OCI-LY7 (cell line): ENCODE measurements at regions not wholly inside any gene's neighbourhood (a gene's known extent, or its start where the extent isn't known, plus 50 kb on each side); places are given as distances from the start of the nearest gene placed in this dataset.

ENCODE experiments used
- BruUV-seq: library from RNA; stranded (reverse); fragments of 400-500 nt; replicated peaks from 2 replicates; lab custom pipeline; 2021; lab: Mats Ljungman, UMichigan
- CTCF ChIA-PET: fragments of 300-600 bp; sonication (Branson Sonifier 250); formaldehyde crosslinking; loops from one replicate; lab custom pipeline; 2022; ENCODE audit warnings: antibody characterized with exemption; ENCODE audit not compliant: unreplicated experiment; lab: Charles Lee
- POLR2A ChIA-PET: fragments of 300-600 bp; sonication (Branson Sonifier 250); formaldehyde crosslinking; loops from one replicate; lab custom pipeline; 2022; ENCODE audit warnings: antibody characterized with exemption; lab: Charles Lee
- DNase-seq: peaks from one replicate; pipeline ENCODE4 v3.0.0-alpha.2; 2015; ENCODE audit warnings: low spot score
- H2AFZ ChIP-seq: fragments of 200-600 bp; sonication (generic), shearing (Covaris generic); 2 replicates; pipeline ENCODE4 v1.6.1; 2014; ENCODE audit warnings: mild to moderate bottlenecking, antibody characterized with exemption, low read length, moderate library complexity
- H3K27ac ChIP-seq: fragments of 200-600 bp; sonication (generic); 2 replicates; pipeline ENCODE4 v1.5.1; 2014; ENCODE audit warnings: mixed run types, low read depth, mild to moderate bottlenecking, moderate library complexity, low read length, inconsistent platforms; ENCODE audit not compliant: poor library complexity, severe bottlenecking
- H3K36me3 ChIP-seq: fragments of 200-600 bp; sonication (generic); 2 replicates; pipeline ENCODE4 v1.6.1; 2014; ENCODE audit warnings: mild to moderate bottlenecking, antibody characterized with exemption, low read length, moderate library complexity, mixed read lengths; ENCODE audit not compliant: insufficient read depth
- H3K4me1 ChIP-seq: fragments of 200-600 bp; sonication (generic); 2 replicates; pipeline ENCODE4 v1.5.1; 2014; ENCODE audit warnings: mild to moderate bottlenecking, low read length; ENCODE audit not compliant: insufficient read depth, poor library complexity, severe bottlenecking
- H3K4me2 ChIP-seq: fragments of 200-600 bp; sonication (generic); 2 replicates; pipeline ENCODE4 v1.6.1; 2014; ENCODE audit warnings: mild to moderate bottlenecking, low read length
- H3K4me3 ChIP-seq: fragments of 200-600 bp; sonication (generic); 2 replicates; pipeline ENCODE4 v1.5.1; 2014; ENCODE audit warnings: mild to moderate bottlenecking, low read depth, low read length; ENCODE audit not compliant: poor library complexity, severe bottlenecking
- H3K79me2 ChIP-seq: fragments of 200-600 bp; sonication (generic); 2 replicates; pipeline ENCODE4 v1.6.1; 2016; ENCODE audit warnings: low read depth, mild to moderate bottlenecking, low read length, moderate library complexity, mixed read lengths; ENCODE audit not compliant: insufficient read depth
- H3K9me2 ChIP-seq: fragments of 200-600 bp; sonication (generic); 2 replicates; pipeline ENCODE4 v1.6.1; 2016; ENCODE audit warnings: mild to moderate bottlenecking, low read length, mixed read lengths; ENCODE audit not compliant: insufficient read depth
- H3K9me3 ChIP-seq: fragments of 200-600 bp; sonication (generic); 2 replicates; pipeline ENCODE4 v1.6.1; 2014; ENCODE audit warnings: mild to moderate bottlenecking, mixed run types, low read length, mixed read lengths
- H4K20me1 ChIP-seq: fragments of 200-600 bp; sonication (generic); 2 replicates; pipeline ENCODE4 v1.6.1; 2014; ENCODE audit warnings: mild to moderate bottlenecking, antibody characterized with exemption, low read length, moderate library complexity, mixed read lengths; ENCODE audit not compliant: insufficient read depth
- EZH2phosphoT487 ChIP-seq: fragments of 200-600 bp; sonication (generic); IDR thresholded peaks from 2 replicates; pipeline ENCODE4 v1.6.1; 2018; ENCODE audit warnings: low read depth, borderline replicate concordance, mild to moderate bottlenecking, mixed run types, antibody characterized with exemption, low read length, moderate library complexity, mixed read lengths
- intact Hi-C: fragments of 100-400 bp; cut with micrococcal nuclease; formaldehyde crosslinking; loops from one replicate; pipeline ENCODE4 v1.10.0; 2022; ENCODE audit not compliant: unreplicated experiment
- TF ChIP-seq, protein P1 (sequence below): fragments of 200-600 bp; sonication (generic); conservative IDR thresholded peaks from 2 replicates; pipeline ENCODE4 v1.5.1; 2014; ENCODE audit warnings: mild to moderate bottlenecking, antibody characterized with exemption, low read length, moderate library complexity, mixed read lengths

- POLR2A ChIA-PET: interaction anchor here (0.6 to 0.8 kb wide), 3 partner anchors 9 to 996 kb away, joined by 3 to 4 read pairs (median 3); no protein-coding TSS in a partner anchor
- Histone ChIP-seq H3K4me2 (no peak overlapping the region), H3K4me3 (no peak overlapping the region), H2AFZ (no peak overlapping the region), H3K4me1 (no peaks in the 10 kb centered on the region), H3K79me2 (no peaks in the 10 kb centered on the region), H3K27ac (no peak overlapping the region), H4K20me1 (no peaks in the 10 kb centered on the region), H3K36me3 (no peaks in the 10 kb centered on the region), H3K9me2 (no peaks in the 10 kb centered on the region), H3K9me3 (no peaks in the 10 kb centered on the region)
- BruUV-seq: no TSS peak
- CTCF ChIA-PET: no interaction called here
- TF ChIP-seq EZH2phosphoT487: no peak
- TF ChIP-seq, protein P1, sequence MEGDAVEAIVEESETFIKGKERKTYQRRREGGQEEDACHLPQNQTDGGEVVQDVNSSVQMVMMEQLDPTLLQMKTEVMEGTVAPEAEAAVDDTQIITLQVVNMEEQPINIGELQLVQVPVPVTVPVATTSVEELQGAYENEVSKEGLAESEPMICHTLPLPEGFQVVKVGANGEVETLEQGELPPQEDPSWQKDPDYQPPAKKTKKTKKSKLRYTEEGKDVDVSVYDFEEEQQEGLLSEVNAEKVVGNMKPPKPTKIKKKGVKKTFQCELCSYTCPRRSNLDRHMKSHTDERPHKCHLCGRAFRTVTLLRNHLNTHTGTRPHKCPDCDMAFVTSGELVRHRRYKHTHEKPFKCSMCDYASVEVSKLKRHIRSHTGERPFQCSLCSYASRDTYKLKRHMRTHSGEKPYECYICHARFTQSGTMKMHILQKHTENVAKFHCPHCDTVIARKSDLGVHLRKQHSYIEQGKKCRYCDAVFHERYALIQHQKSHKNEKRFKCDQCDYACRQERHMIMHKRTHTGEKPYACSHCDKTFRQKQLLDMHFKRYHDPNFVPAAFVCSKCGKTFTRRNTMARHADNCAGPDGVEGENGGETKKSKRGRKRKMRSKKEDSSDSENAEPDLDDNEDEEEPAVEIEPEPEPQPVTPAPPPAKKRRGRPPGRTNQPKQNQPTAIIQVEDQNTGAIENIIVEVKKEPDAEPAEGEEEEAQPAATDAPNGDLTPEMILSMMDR: no peak
- intact Hi-C loops: no loop called here
- DNase-seq: no peak
Observed at GRCh38 chr3:144677103-144677502, 705.5 kb downstream of the DIPK2A start.

- H4K20me1 ChIP-seq: no peaks in the 10 kb centered on the region
- POLR2A ChIA-PET: no interaction called here
- no peak overlapping the region for H3K4me3 ChIP-seq
- TF ChIP-seq, protein P1: no peak
- no peak for TF ChIP-seq EZH2phosphoT487
- CTCF ChIA-PET: no interaction called here
- H3K27ac ChIP-seq: no peak overlapping the region
- H3K9me3 ChIP-seq: no peaks in the 10 kb centered on the region
- no TSS peak for BruUV-seq
- no peaks in the 10 kb centered on the region for H3K4me1 ChIP-seq
- H3K9me2 ChIP-seq: no peaks in the 10 kb centered on the region
- no peak overlapping the region for H3K4me2 ChIP-seq
- H3K36me3 ChIP-seq: no peaks in the 10 kb centered on the region
- no peaks in the 10 kb centered on the region for H3K79me2 ChIP-seq
- no peak for DNase-seq
- intact Hi-C loops: no loop called here
- H2AFZ ChIP-seq: no peak overlapping the region
Observed at GRCh38 chr3:144683065-144683464, 711.4 kb downstream of the DIPK2A start.

GRCh38 chr3:144687862-144688261 is 716.2 kb downstream of the DIPK2A start:
- intact Hi-C loops: no loop called here
- H3K4me3 ChIP-seq: no peak overlapping the region
- TF ChIP-seq EZH2phosphoT487: no peak
- TF ChIP-seq, protein P1: peak; percentile 34; the same call in 1 of the 2 replicates
- no peaks in the 10 kb centered on the region for H3K9me2 ChIP-seq
- no peaks in the 10 kb centered on the region for H3K79me2 ChIP-seq
- H3K9me3 ChIP-seq: no peaks in the 10 kb centered on the region
- no peak for DNase-seq
- CTCF ChIA-PET: no interaction called here
- POLR2A ChIA-PET: no interaction called here
- H3K27ac ChIP-seq: no peak overlapping the region
- H3K4me1 ChIP-seq: no peaks in the 10 kb centered on the region
- no peak overlapping the region for H2AFZ ChIP-seq
- H3K4me2 ChIP-seq: no peak overlapping the region
- no TSS peak for BruUV-seq
- H4K20me1 ChIP-seq: no peaks in the 10 kb centered on the region
- H3K36me3 ChIP-seq: no peaks in the 10 kb centered on the region
